Endometrium (tissue), 2 donors: ENCODE measurements at regions not wholly inside any gene's neighbourhood (a gene's known extent, or its start where the extent isn't known, plus 50 kb on each side); places are given as distances from the start of the nearest gene placed in this dataset.

Source experiments
- FAIRE-seq: peaks from 2 replicates; lab custom pipeline; 2012; peaks lifted over from hg19 to GRCh38; lab: Jason Lieb, UNC
- donor health status: control.
- donor health status: control.

DNA sequence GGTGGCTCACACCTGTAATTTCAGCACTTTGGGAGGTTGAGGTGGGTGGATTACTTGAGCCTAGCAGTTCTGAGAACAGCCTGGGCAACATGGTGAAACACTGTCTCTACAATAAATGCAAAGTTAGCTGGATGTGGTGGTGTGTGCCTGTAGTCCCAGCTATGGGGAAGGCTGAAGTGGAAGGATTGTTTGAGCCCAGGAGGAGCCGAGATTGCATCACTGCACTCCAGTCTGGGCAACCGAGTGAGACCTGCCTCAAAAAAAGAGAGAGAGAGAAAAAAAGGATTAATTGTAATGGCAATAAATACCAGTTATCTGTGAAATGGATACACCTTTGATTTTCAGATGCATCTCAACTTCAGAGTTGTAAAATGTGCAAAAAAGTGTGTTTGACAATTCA, 58.8 kb downstream of the SPRY1 start:
- no peak for FAIRE-seq

- FAIRE-seq = no peak
These were observed 65.4 kb downstream of the SPRY1 start for GRCh38 chr4:123462007-123462406.

GRCh38 chr4:123463869-123464268, 67.3 kb downstream of the SPRY1 start:
- no peak for FAIRE-seq

GRCh38 chr4:123465416-123465815, 68.8 kb downstream of the SPRY1 start:
- FAIRE-seq = no peak

DNA sequence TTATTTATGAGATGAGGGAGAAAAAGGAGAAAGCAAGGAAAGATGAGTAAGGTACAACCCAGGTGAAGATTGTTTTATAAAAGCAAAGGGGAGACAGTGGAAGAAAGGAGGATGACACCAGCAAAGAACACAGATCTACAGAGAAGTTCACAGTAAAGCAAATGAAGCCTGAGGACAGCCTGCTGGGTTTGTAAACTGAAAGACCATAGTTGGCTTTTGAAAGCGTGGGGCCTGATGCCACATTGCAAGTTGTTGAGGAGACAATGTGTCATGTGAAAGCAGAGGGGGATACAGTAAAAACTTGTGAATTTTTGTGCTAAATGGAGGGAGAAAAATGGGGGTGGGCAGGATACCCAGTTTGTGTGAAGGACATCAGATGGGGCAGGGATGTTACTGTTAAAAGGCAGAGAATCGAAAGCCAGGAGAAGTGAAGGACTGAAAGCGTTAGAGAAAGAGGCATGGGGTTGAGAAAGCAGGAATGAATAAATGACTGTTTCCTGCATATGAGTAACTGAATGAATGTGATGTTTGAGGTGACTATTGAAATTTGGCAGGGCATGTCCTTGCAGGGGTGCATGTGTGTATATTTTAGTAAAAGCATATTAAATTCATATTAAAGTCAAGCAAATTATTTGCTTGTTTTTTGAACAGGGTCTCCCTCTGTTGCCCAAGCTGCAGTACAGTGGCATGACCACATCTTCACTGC, 69.6 kb downstream of the SPRY1 start:
- no peak for FAIRE-seq

DNA sequence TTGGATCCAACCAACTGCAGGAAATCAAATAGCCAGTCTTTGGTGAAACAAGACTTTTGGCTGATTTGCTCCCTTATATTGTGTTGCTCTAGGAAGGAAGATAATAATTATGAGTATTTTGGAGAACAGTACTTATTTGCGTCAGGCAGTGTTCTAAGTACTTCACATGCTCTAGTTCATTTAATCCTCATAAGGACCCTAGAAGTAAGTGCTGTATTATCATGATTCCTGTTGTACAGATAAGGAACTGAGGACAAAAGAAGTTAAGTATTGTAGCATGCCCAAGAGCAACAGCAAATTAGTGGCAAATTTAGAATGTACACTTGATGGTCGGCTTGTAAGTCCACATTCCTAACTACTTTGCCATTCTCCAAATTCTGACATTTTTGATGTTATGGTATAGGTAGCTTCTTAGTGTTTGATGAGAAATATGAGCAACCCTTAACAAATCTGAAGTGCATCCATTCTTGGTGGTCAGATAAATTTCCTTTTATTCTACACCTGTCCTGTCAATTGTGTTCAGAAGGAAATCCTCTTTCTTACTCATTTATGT, 72.0 kb downstream of the SPRY1 start:
- FAIRE-seq = no peak

DNA sequence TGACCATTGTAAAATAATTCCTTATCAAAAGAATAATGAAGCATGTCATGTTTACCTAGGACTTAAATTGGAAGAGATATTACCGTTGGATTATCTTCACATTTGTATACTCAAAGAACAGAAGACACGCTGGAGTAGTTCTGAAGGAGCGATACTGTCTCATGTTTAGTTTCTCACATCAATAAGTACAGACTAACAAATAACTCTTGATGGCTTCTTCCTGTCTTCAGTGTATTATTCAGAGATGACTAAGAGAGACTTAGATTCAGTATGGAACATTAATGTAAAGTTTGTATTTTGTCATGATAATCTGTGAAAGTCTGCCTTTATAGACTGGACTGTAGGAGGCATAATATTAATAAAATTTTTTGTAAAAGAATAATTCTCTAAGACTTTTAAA, 72.7 kb downstream of the SPRY1 start:
- no peak for FAIRE-seq

DNA sequence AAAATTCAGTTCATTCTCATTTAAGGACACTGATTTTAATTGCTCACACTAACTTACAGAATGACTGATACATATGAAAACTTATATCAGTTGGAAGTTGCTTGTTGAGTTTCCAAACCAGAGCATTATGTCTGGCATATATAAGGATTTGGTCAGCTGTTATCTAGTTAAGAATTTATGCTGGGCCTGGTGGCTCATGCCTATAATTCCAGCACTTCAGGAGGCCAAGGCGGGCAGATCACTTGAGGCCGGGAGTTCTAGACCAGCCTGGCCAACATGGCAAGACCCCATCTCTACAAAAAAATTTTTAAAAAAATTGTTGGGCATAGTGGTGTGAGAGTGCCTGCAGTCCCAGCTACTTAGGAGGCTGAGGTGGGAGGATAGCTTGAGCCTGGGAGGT, 73.1 kb downstream of the SPRY1 start:
- no peak for FAIRE-seq

GRCh38 chr4:123470640-123471039, 74.0 kb downstream of the SPRY1 start:
- no peak for FAIRE-seq

DNA sequence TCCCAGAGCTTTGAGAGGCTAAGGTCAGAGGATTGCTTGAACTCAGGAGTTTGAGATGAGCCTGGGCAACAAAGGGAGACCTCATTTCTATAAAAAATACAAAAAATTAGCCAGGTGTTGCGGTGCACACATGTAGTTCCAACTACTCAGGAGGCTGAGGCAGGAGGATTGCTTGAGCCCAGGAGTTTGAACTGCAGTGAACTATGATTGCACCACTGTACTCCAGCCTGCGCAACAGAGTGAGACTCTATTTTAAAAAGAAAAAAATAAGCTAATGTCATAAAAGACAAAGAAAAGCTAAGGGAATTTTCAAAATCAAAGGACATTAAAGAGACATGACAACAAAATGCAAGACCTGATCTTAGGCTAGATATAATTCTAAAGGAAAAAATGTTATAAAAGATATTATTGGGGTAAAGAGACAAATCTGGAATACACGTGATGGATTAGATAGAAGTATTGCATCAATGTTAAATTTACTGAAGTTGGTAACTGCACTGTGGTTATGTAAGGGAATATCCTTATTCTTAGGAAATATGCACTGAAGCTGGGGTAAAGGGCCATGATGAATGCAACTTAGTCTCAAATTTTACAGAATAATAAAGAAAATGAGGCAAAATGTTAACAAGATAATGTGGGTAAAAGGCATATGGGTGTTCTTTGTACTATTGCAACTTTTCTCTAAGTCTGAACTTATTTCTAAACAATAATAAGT, 75.2 kb downstream of the SPRY1 start:
- FAIRE-seq = no peak

GRCh38 chr4:123474817-123475216, 78.2 kb downstream of the SPRY1 start:
- no peak for FAIRE-seq

DNA sequence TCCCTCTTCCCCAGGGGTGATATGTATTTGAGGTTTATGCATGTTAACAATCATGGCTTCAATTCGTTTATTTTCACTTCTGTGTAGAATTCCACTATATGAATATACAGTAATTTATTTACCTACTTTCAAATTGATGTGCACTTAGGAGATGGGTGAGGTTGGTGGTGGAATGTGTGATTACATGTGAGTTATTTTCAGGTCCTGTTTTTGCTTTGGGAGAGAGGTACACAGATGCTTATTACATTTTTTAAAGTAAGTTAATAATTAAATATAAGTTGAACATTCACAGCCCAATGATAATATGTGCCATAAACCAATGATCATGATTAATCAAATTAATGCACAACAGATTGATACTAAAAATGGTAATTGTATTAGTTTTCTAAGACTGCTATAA, 79.5 kb downstream of the SPRY1 start:
- FAIRE-seq = no peak

- no peak for FAIRE-seq
These were observed 81.2 kb downstream of the SPRY1 start for GRCh38 chr4:123477711-123478209.

DNA sequence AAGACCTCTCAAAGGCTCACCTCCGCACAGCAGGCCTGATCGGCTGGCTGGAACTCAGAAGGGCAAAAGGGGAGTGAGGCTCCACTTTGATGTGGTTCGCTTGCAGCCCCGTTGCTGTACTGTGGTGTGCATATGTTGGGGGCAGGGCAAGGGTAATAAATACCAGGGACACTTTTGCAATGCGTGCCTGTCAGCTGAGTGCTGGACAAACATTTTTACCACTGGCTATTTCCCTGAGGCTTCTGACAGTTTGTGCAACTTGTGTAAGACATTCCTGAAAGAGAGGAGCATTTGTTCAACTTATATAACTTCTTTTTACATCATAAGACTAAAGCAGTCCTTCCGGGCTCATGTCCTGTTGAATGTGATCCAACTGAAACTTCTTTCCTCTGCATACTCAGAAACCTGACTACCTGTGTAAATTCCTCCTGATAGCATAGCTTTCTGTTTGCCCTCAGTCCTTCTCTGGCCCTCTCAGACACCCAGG, 82.3 kb downstream of the SPRY1 start:
- no peak for FAIRE-seq

DNA sequence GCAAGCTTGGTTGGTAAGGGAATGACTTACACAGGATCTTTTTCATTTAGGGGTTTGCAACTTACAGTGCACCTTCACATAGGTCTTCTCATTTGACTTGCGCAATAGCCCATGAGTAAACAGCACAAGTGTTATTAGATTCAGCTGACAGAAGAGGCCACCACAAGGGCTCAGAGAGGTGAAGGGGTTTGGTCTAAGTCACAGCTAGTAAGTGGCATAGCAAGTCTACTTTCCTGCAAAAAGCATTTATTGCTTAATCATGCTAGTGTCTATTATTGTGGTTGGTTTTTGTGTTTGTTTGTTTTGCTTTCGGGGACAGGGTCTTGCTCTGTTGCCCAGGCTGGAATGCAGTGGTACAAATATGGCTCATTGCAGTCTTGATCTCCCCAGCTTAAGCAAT, 83.3 kb downstream of the SPRY1 start:
- FAIRE-seq = no peak

- no peak for FAIRE-seq
These were observed 84.3 kb downstream of the SPRY1 start for GRCh38 chr4:123480706-123481418.

DNA sequence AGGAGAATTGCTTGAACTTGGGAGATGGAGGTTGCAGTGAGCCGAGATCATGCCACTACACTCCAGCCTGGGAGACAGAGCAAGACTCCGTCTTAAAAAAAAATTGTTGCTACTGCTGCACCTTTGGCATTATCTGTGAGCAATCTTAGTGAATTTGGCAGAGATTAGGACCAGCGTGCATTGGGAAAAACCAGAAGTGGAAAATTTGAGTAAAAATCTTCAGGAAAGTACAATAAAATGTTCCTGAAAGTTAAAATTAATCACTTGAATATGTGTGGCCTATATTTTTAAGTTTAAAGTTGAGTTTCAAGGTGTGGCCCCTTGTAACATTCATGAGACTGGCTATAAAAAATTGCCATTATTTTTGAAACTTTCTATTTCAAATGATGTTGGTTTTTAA, 85.1 kb downstream of the SPRY1 start:
- FAIRE-seq = no peak

- no peak for FAIRE-seq
These were observed 87.8 kb downstream of the SPRY1 start for GRCh38 chr4:123484291-123484926.

DNA sequence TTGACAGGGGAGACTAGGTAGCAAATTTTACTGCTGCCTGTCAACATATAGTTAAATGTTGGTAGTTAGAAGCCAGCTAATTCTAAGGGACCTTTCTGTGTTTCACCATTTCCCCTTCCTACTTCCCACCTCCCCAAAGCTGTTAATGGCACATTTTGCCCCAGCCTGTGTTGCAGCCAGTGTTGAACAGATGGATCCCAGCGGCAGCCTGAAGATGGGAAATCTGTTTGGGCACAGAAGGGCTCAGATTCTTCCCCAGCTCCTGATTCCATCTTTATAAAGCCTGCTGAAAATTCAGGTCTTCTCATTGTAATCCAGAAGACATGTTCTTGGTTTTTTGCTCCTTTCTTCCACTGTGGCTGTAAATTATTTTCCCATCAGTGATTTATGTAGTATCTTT, 89.0 kb downstream of the SPRY1 start:
- no peak for FAIRE-seq

GRCh38 chr4:123488916-123489315, 92.3 kb downstream of the SPRY1 start:
- no peak for FAIRE-seq

- FAIRE-seq = no peak
These were observed 98.9 kb downstream of the SPRY1 start for GRCh38 chr4:123495530-123495929.

DNA sequence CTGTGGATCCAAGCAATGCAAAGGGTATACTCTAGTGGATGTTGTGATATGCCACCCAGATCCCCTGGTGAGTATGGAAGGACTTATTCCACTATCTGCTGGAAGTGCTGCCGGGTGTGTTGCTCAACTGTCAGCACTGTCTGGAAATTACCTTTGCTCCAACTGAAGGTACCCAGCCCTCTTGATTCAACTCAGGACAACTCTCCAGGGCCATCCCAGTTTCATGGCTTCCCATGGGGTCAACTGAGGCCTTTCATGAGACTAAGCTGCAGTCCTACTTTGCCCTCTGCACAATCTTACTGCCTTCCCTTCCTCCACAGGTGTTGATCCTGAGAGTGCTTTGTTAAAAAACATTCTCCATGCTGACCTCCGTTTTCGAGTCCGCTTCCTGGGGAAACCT, 99.8 kb downstream of the SPRY1 start:
- no peak for FAIRE-seq
